NCI-H460 (cell line): ENCODE measurements at regions not wholly inside any gene's neighbourhood (a gene's known extent, or its start where the extent isn't known, plus 50 kb on each side); places are given as distances from the start of the nearest gene placed in this dataset.
"Not testable (repeated sequence)": the region's sequence is repeated elsewhere in the genome, so short reads cannot be mapped to it uniquely, and the experiment has no call there.

Experiments used
- DNase-seq: peaks from one replicate; pipeline ENCODE4 v3.0.0-alpha.2; 2016; ENCODE audit warnings: low read depth; ENCODE audit errors: extremely low read depth

DNA sequence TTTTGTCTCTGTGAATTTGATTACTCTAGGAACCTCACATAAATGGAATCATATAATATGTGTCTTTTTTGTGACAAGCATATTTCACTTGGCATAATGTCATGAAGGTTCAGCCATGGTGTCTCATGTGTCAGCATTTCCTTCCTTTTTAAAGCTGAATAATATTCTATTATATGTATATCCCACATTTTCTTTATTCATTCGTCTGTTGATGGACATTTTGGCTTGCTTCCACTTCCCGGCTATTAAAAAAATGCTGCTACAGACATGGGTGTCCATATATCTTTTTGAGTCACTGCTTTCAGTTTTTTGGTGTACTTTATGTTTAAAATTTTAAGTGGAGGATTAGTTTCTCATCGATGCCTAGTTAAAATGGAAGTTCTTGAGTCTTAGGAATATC lies 59.8 kb upstream of the C5orf63 start:
- DNase-seq = no peak

DNA sequence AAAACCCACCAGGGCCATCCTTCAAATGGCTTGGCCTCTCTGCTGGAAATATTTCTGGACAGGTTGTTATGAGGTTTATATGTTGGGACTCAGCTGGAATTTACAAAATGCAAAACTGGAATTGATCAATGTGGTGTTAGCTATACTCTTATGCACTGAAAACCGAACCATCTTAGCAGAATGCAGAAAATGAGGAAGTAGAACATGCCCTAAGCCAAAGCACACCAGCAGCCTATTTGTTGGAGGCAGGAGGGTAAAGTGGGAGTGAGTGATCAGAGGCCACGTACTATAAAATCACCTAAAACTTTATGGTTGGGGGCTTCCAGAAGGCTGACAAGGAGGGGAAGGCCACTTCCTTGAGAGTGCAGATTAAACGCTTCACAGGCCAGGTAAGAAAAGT lies 63.6 kb upstream of the C5orf63 start:
- DNase-seq = no peak

- no peak for DNase-seq
These were observed 70.4 kb upstream of the C5orf63 start for GRCh38 chr5:127143722-127144121.

DNA sequence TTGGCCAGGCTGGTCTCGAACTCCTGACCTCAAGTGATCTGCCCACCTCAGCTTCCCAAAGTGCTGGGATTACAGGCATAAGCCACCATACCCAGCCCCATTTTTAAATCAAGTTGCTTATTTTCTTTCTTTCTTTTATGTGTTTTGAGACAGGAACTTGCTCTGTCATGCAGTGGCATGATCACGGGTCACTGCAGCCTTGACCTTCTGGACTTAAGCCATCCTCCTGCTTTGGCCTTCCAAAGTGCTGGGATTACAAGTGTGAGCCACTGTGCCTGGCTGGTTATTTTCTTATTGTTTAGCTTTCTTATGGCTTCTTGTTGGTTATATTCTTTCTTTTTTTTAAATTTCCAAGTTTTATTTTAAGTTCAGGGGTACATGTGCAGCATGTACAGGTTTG lies 79.7 kb upstream of the C5orf63 start:
- DNase-seq = no peak

GRCh38 chr5:127153521-127153920 lies 80.2 kb upstream of the C5orf63 start:
- DNase-seq = no peak

- DNase-seq = no peak
These were observed 90.4 kb upstream of the C5orf63 start for GRCh38 chr5:127163750-127164149.

DNA sequence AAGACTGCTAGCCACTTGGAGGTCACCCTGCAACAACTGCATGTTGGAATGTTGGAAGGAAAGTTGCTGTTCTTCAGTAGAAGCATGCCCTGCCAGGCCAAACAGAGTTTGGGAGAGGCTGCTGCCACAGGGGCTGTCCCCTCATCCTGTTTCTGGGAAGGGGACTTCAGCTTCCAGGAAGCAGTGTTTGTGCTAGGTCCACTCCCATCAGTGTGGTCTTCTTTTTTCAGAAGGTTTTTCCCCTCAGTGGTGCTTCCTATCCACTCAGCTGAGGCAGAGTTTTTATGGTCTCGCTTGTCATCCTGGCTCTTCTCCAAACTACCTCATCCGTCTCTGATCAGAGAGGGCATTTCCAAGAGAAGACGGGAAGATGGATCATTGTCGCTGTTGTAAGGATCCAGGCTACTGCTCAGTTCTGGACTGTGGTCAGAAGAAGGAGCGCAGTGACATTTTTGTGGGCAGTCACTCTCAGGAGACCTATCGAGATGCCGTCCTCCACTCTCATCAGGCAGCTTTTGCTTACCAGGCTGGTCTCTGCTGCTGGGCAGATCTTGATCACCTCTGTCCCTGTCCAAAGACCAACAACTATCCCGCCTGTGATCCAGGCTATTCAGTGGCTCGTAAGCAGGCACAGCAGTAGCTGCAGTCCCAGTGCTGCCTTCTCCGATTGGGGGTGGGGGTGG lies 97.8 kb upstream of the C5orf63 start:
- DNase-seq = no peak

GRCh38 chr5:127176769-127177168 lies 103.5 kb upstream of the C5orf63 start:
- DNase-seq = no peak

GRCh38 chr5:127182631-127183030 lies 108.0 kb upstream of the MEGF10 start:
- DNase-seq = not testable (repeated sequence)

DNA sequence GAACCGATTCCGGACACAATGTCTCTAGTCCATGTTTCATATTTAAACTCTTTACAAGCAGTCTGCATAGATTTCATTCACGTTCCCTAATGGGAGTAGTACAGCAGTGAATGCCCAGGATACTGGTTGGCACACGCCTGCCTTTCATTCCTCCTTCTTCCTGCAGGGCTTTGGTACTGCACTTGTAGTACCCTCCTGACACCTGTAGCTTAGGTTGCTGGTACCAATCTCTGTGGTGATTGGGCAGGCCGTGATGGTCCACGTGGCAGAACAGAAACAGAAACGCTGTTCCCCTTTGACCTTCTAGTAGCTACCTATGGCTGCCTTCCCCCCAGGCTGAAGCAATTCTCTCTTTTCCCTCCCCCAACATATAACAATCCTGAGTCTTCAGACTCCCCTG lies 107.3 kb upstream of the MEGF10 start:
- DNase-seq = no peak

GRCh38 chr5:127184851-127185250 lies 105.7 kb upstream of the MEGF10 start:
- DNase-seq = no peak

GRCh38 chr5:127186657-127187056 lies 103.9 kb upstream of the MEGF10 start:
- DNase-seq = no peak

GRCh38 chr5:127187706-127188105 lies 102.9 kb upstream of the MEGF10 start:
- no peak for DNase-seq

GRCh38 chr5:127192150-127192549 lies 98.4 kb upstream of the MEGF10 start:
- no peak for DNase-seq

- no peak for DNase-seq
These were observed 97.7 kb upstream of the MEGF10 start for GRCh38 chr5:127192836-127193338.

DNA sequence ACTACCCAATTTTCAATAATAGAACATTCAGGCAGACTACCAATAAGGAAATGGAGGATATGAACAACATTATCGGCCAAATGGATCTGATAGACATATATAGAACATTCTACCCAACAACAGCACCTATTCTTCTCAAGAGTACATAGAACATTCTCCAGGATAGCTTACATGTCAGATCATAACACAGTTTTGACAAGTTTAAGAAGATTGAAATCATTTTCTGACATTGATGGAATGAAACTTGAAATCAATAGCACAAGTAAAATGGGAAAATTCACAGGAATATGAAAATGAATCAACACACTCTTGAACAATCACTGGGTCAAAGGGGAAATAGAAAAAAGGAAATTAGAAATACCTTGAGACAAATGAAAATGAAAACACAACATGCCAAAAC lies 94.6 kb upstream of the MEGF10 start:
- no peak for DNase-seq

GRCh38 chr5:127197402-127198167 lies 93.0 kb upstream of the MEGF10 start:
- DNase-seq = not testable (repeated sequence)

- not testable (repeated sequence) for DNase-seq
These were observed 87.9 kb upstream of the MEGF10 start for GRCh38 chr5:127202738-127203137.

DNA sequence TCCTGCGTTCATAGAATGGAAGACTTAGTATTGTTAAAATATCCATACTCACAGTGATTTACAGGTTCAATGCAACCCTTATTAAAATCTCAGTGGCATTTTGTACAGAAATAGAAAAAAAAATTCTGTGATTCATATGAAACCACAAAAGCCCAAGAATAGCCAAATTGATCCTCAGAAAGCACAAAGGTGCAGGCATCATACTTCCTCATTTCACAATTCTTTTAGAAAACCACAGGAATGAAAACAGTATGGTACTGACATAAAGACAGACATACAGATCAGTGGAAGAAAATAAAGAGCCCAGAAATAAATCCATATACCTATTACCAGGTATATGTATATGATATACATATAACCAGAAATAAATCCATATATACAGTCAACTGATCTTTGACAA lies 86.8 kb upstream of the MEGF10 start:
- no peak for DNase-seq

GRCh38 chr5:127205147-127205546 lies 85.4 kb upstream of the MEGF10 start:
- no peak for DNase-seq

- DNase-seq = peak; percentile 69
These were observed 84.1 kb upstream of the MEGF10 start for GRCh38 chr5:127206320-127207113.
